ENCODE measurements at regions not wholly inside any gene's neighbourhood (a gene's known extent, or its start where the extent isn't known, plus 50 kb on each side); places are given as distances from the start of the nearest gene placed in this dataset.

GRCh38 chr10:130713135-130713534 lies 576.9 kb downstream of the GLRX3 start:
- no peaks in the 10 kb centered on the region for H3K79me1 ChIP-seq (ENCODE audit: insufficient read depth, low read depth, low read length, poor library complexity, severe bottlenecking)
- no peaks in the 10 kb centered on the region for H3K4me1 ChIP-seq (ENCODE audit: insufficient read depth, low read length)
- H4K20me1 ChIP-seq (ENCODE audit: control insufficient read depth, insufficient read depth, insufficient read length) = no peaks in the 10 kb centered on the region
- peaks cover 3% of the 10 kb centered on the region; the same call in 1 of the 2 replicates for H3K27me3 Mint-ChIP-seq (ENCODE audit: low read depth)
- H2BK120ac ChIP-seq (ENCODE audit: low read depth, low read length, poor library complexity, severe bottlenecking) = no peak overlapping the region
- H3T11ph ChIP-seq (ENCODE audit: low read length) = no peak overlapping the region
- H4K5ac ChIP-seq (ENCODE audit: insufficient read length, low read depth, low read length) = no peak overlapping the region
- H3K9me3 ChIP-seq (ENCODE audit: control insufficient read depth, low read depth, low read length) = no peaks in the 10 kb centered on the region
- H4K91ac ChIP-seq (ENCODE audit: insufficient read length, low read depth, low read length) = no peak overlapping the region
- peaks cover 2 to 7% of the 10 kb centered on the region in 2 experiments; a peak in 1 of 4 replicates for H3K4me1 Mint-ChIP-seq
- no peak overlapping the region for H4K8ac ChIP-seq (replicated peaks; ENCODE audit: insufficient read length, low read depth, low read length)
- H3K27ac Mint-ChIP-seq = no peak overlapping the region; a peak in 1 of 7 replicates
- no peak overlapping the region for H3K56ac ChIP-seq (ENCODE audit: insufficient read length, low read depth, low read length)
- no peak overlapping the region for H2AFZ ChIP-seq (ENCODE audit: low read length)
- no peaks in the 10 kb centered on the region for H3K27me3 ChIP-seq (ENCODE audit: insufficient read depth, low read length)
- no peaks in the 10 kb centered on the region for H3K79me2 ChIP-seq (ENCODE audit: insufficient read depth, low read length)
- no peaks in the 10 kb centered on the region for H3K23me2 ChIP-seq (ENCODE audit: insufficient read length, low read depth, low read length, poor library complexity, severe bottlenecking)
- H3K9me3 Mint-ChIP-seq = no peaks in the 10 kb centered on the region
- H3K4me3 Mint-ChIP-seq = no peak overlapping the region
- H2BK12ac ChIP-seq (ENCODE audit: insufficient read length, low read depth, low read length) = no peak overlapping the region
- H3K18ac ChIP-seq (ENCODE audit: insufficient read length, low read depth, low read length) = no peak overlapping the region
- no peak overlapping the region for H3K23ac ChIP-seq (ENCODE audit: insufficient read length, low read depth, low read length)
- H3K4ac ChIP-seq (ENCODE audit: low read depth, low read length) = no peak overlapping the region
- no peak overlapping the region for H3K4me2 ChIP-seq (ENCODE audit: insufficient read depth, insufficient read length, low read length)
- no peaks in the 10 kb centered on the region for H3K36me3 Mint-ChIP-seq (ENCODE audit: insufficient read depth in 1 of 3, low read depth in 3 of 3)
- no peak overlapping the region for H2BK20ac ChIP-seq (ENCODE audit: low read depth, low read length, poor library complexity, severe bottlenecking)
- H3K9ac ChIP-seq (ENCODE audit: extremely low read depth, insufficient read length, low read length) = no peak overlapping the region
- no CpG with 5 or more reads among the region's 4 CpGs for WGBS (ENCODE audit: extremely low coverage, insufficient read length, low lambda C conversion rate)
- no peak overlapping the region for H2BK5ac ChIP-seq (ENCODE audit: insufficient read length, low read length)
- no peak overlapping the region for H3K14ac ChIP-seq (ENCODE audit: insufficient read depth, low read length)
- H2BK15ac ChIP-seq (ENCODE audit: low read depth, low read length) = no peak overlapping the region
- no peak overlapping the region for H2AK5ac ChIP-seq (ENCODE audit: insufficient read length, low read length)
- TF ChIP-seq, protein P1, sequence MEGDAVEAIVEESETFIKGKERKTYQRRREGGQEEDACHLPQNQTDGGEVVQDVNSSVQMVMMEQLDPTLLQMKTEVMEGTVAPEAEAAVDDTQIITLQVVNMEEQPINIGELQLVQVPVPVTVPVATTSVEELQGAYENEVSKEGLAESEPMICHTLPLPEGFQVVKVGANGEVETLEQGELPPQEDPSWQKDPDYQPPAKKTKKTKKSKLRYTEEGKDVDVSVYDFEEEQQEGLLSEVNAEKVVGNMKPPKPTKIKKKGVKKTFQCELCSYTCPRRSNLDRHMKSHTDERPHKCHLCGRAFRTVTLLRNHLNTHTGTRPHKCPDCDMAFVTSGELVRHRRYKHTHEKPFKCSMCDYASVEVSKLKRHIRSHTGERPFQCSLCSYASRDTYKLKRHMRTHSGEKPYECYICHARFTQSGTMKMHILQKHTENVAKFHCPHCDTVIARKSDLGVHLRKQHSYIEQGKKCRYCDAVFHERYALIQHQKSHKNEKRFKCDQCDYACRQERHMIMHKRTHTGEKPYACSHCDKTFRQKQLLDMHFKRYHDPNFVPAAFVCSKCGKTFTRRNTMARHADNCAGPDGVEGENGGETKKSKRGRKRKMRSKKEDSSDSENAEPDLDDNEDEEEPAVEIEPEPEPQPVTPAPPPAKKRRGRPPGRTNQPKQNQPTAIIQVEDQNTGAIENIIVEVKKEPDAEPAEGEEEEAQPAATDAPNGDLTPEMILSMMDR (conservative IDR thresholded peaks at IDR 0.05) = no peak
- H3K27ac ChIP-seq (ENCODE audit: insufficient read length, low read depth, low read length) = no peak overlapping the region
- no peak for DNase-seq

Data from H9 (cell line).